Activated T-helper 1 cell treated with Interleukin-2 at 50 U/mL for 16 hours (primary cell): ENCODE measurements at regions not wholly inside any gene's neighbourhood (a gene's known extent, or its start where the extent isn't known, plus 50 kb on each side); places are given as distances from the start of the nearest gene placed in this dataset.

ENCODE experiments used
- DNase-seq: peaks from one replicate; pipeline ENCODE4 v3.0.0-alpha.2; 2020; ENCODE audit warnings: low read depth

DNA sequence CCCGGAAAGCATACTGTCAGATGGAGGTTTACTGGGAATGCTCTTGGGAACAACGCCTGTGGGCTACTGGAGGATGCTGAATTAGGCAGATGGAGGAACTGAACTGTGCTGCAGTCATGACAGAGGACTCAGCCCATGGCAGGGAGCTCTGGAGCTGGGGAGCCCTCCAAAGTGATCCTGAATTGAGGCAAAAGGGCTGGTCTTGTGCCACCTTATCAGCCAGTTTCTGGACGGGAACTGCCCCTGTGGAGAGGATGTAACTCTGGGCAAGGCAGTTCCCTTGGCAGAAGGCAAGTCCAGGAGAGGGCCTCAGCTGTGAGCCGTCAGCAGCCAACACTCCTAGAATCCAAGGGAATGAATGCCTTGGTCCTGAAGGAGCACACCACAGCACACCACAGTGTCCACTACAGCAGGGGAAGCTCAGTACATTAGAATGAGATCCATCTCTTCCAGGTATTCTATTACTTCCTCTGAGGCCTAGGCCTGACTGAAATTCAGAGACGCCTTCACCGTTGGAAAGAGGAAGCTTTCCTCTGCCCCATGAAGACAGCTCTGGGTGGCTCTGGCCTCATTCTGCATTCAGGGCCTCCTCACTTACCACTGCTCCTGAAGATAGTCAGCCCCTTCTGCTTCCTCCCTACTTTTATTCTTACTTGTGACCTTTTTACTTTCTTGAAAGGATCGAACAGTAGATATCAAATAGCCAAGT is 139.6 kb upstream of the GPR26 start:
- no peak for DNase-seq

DNA sequence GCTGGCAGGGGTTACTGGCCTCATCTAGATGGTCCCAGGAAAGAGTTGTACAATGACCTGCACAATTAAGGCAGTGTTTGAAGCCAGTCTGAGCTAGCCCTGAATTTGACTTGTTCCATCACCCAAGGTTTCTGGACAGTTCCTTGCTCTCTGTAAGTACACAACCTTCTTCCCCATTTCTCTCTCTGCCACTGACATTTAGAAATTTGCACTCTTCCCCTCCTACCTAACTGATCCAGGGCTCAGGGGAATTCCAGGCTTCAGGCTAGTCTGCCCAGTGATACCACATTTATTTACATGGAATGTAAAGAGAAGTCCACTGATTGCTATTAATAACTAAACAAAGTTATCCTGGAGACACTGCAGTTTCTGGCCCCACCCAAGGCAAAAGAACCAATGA is 139.0 kb upstream of the GPR26 start:
- DNase-seq: no peak

GRCh38 chr10:123529146-123529760 is 136.9 kb upstream of the GPR26 start:
- no peak for DNase-seq

DNA sequence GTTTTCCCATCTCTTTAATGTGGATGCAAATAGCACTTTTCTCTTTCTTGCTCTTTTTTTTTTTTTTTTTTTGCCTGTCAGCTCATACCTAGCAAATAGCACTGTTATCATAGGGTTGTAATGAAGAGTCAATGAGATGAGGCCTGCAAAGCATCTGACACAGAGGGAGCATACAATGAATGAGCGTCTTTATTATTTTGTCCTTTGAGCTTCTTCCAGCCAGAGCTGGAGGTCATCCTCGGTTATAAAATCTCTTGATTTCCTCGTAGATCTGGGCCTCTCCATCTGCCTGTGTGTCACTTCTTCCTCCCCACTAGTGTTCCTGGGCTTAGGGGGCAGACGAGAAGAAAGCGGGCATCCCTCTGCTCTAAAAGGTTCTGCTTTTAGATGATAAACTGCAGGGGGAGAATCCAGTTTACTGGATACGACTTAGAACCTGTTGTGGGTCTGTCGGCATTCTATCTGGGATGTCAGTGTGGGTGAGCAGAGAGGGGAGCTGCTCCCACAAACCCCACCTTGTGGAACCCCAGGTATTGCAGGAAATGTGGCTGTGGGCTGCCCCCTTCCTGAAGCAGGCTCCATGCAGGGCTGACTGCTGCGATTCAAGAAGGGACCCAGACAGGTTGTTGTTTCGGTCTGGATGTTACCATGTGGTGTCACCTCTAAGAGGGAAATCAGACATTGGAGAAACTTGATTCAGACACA is 135.8 kb upstream of the GPR26 start:
- no peak for DNase-seq

- DNase-seq: no peak
Measured at GRCh38 chr10:123535386-123535785, 130.8 kb upstream of the GPR26 start.

DNA sequence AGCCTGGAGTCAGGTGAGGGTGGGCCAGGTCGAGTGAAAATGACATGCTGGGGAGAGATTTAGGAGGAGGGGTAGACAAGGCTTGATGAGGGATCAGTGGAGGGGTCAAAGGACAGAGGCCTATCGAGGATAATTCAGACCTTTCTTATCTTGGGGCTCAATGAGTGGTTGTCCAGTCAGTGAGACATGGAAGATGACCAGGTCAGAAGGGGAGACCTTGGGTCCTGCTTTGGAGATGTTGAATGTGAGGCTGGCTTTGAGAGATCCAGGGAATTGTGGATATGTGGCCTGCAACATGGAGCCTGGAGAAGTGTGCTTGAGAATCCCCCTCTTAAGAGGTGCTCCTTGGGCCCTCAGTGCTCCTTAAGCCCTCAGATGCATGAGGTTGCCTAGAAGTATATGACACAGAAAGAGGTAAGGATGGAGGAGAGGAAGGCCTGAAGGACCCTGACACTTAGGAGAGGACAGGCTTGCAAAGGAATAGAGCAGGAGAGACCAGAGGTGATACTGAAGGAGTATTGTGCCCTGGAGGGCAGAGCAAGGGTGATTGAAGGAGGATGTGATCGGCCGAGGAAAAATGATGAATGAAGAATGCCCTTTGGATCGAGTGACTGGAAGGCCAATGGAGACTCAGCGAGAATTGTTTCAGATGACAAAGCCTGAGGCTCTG is 129.8 kb upstream of the GPR26 start:
- DNase-seq: no peak

- DNase-seq: no peak
Measured at GRCh38 chr10:123537188-123537961, 128.8 kb upstream of the GPR26 start.

DNA sequence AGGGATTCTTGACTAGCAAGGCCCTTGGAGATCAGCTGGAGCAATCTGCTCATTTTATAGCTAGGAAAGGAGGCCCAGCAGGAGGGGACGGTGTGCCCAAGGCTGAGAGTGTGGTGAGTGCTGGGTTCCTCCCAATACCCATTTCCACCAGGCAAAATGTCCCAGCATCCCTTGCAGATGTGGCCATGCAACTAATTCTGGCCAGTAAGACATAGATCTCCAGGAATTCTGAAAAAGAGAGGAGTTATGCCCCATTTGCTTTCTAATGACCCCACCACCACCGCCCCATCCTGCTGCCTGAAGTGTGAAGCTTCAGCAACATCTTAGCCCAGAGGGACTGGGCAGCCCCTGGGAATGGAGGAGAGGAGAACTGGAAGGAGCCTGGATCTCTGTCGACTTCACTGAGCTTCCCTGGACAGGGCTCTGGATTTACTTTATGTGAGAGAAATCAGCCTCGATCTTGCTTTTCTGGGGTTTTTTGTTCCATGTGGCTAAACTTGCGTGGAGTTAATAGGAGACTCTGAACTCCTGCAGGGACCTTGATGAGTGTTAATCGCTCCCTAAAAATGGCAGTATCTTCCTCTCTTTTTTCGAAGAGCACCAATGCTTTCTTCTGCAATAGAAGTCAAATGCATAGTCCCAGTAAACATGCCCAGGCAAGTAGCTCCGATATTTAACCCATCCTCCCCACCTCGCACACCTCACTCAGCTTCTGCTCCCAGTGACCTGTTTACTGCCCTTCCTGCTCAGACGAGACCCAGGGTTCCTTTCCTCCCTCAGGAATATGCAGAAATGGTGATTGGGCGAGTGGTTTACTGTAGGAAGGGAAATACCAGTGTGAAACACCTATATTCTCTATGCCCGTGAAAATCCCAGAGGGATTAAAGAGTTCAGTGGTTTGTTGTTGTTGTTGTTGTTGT is 127.5 kb upstream of the GPR26 start:
- no peak for DNase-seq

GRCh38 chr10:123544986-123545385 is 121.2 kb upstream of the GPR26 start:
- DNase-seq: no peak

DNA sequence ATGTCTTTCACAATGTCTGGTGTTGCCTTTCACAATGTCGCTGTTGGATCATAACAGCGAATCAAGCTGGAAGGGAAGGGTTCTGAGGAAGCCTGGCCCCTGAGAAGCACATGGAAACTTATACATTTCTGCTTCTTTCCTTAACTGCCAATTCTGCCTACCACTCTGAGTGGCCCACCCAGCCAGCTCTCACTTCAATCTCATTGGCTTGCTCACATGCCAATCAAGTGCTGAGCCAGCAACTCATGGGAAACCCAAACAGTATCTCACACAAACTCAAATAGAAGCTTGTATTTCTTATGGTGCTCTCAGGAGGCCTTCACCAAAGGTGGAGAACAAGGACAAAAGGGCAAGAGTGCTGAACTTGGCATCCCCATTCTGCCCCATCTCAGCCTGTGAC is 117.4 kb upstream of the GPR26 start:
- DNase-seq: no peak

DNA sequence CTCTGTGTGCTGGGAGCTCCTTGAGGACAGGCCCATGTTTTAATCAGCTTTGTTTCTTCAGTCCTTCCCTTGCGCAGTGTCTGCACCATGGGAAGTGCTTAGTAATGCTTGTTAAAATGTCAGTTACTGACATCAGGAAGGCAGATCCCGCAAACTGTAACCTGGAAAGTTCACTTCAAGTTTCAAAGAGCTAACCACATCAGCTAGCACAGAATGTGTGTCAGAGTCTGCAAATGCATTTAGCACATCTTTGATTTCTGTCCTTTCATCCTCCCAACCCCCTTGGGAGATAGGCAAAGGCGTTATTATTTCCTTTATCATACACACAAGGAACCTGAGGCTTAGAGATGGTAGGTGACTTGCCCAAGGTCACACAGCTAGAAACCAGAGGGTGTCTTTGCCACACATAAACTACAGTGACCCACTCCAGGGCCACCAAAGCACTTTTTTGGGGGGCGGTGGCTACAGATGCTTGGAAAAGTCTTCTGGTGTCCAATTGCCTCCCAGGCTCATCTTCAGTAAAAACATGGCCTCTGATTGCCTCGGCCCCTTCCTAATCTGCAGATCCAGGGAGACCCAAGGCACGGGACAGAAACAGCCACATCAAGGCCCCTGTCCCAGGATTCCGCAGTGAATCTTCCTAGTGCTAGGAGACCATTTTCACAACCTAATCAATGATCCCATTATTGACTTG is 116.2 kb upstream of the GPR26 start:
- no peak for DNase-seq

DNA sequence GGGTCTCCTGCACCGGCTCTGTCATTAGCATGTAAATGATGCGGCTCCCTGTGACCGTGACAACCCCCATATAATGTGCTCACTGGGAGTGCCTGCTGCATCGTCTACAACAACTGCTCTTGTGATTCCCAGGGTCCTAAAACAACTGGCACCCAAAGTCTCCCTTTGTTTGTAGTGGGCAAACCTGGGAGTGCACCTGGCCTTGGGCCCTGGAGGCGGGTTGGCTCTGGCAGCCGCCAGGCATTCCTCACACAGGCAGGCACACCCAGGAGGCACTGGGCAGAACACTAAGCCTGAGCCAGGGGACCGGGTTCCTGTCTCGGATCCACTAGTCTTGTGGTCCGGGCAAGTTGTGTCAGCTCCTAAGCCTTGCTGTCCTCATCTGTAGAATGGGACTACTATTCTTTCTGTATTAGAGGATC is 115.5 kb upstream of the GPR26 start:
- no peak for DNase-seq

GRCh38 chr10:123551259-123551658 is 114.9 kb upstream of the GPR26 start:
- DNase-seq: no peak

GRCh38 chr10:123552760-123553554 is 113.2 kb upstream of the GPR26 start:
- DNase-seq: no peak

GRCh38 chr10:123553810-123554430 is 112.2 kb upstream of the GPR26 start:
- no peak for DNase-seq

- no peak for DNase-seq
Measured at GRCh38 chr10:123554656-123555055, 111.5 kb upstream of the GPR26 start.

GRCh38 chr10:123555616-123556015 is 110.5 kb upstream of the GPR26 start:
- no peak for DNase-seq

GRCh38 chr10:123556049-123556448 is 110.1 kb upstream of the GPR26 start:
- DNase-seq: no peak

DNA sequence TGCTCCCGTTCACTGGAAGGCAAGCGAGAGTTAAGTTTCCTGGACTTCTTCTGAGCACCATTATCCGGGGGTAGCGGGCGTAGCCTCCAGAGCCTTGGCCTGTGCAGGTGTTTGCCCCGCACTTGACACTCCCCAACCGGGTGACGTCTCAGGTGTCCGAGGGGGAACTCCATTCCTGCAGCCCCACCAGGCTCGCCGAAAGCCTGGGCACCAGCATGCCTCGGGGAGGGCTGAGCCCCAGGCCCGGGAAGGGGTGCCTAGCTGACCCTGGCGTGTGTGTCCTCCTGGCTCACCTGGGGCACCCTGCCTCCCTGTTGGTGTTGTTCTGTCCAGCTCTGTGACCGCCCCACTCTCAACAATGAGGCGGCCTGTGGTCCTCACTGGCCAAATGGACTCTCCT is 109.4 kb upstream of the GPR26 start:
- DNase-seq: no peak
